ENCODE measurements at regions not wholly inside any gene's neighbourhood (a gene's known extent, or its start where the extent isn't known, plus 50 kb on each side); places are given as distances from the start of the nearest gene placed in this dataset.
"Not testable (repeated sequence)": the region's sequence is repeated elsewhere in the genome, so short reads cannot be mapped to it uniquely, and the experiment has no call there.

DNA sequence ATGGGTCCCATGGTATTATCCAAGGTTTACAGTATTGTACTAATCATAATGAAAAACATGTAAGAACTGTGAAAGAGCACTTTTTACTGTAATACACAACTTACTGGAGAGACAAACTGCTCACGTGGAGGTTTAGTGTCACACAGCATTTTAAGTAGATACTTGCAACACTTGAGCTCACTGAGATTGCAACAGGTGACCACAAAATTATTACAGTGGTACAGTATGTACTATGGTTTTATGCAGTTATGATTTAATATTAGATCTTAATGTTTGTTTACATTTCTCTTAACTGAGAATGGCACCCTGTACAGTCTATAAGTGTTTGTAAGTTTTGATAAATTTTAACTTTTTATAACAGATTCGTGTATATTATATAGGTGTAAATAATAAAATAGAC is 118.6 kb upstream of the SKOR2 start:
- Mint-ChIP-seq H3K9me3 (peaks cover 12% of the 10 kb centered on the region), H3K27me3 (peaks cover 13% of the 10 kb centered on the region), H3K27ac (no peak overlapping the region), H3K4me1 (no peaks in the 10 kb centered on the region), H3K36me3 (ENCODE audit: low read depth) (peaks cover 2% of the 10 kb centered on the region), H3K4me3 (no peak overlapping the region)
- DNase-seq (no peak), ATAC-seq (no peak)

DNA sequence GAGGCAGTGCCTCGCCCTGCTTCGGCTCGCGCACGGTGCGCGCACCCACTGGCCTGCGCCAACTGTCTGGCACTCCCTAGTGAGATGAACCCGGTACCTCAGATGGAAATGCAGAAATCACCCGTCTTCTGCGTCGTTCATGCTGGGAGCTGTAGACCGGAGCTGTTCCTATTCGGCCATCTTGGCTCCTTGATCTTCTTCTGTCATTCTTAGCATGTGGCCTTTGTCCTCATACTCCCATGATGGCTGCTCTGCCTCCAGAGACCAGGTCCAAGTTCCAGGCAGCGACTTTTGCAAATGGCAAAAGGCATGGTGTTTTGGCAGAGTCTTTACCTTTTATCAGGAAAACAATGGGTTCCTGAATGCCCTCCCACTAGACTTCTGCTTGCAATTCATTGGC is 102.6 kb upstream of the SKOR2 start:
- not testable (repeated sequence) for H3K27me3 Mint-ChIP-seq; H3K36me3 Mint-ChIP-seq (ENCODE audit: low read depth)

DNA sequence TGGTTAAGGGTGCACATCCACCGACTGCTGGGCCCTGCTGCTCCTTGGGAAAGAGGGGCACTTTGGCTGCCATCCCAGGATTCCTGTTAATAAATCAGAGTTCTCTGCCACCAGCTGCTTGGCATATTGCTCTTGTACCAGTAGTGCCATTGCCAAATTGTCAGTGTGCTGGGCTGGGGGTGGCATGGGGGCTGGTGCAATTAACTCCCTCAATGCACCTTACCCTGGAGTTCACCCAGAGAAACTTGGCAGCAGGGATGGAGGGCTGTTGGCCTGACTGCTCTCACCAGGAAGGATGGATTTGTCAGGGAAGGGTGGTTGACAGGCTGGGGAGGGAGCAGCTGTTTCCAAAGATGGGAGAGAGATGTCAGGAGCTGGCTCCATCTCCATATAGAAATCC is 94.6 kb upstream of the SKOR2 start:
- H3K9me3 Mint-ChIP-seq: no peaks in the 10 kb centered on the region

More for the DNA sequence above, 102.6 kb upstream of the SKOR2 start:
- H3K9me3 Mint-ChIP-seq, ATAC-seq, DNase-seq, H3K4me1 Mint-ChIP-seq, H3K4me3 Mint-ChIP-seq, H3K27ac Mint-ChIP-seq: not testable (repeated sequence)

DNA sequence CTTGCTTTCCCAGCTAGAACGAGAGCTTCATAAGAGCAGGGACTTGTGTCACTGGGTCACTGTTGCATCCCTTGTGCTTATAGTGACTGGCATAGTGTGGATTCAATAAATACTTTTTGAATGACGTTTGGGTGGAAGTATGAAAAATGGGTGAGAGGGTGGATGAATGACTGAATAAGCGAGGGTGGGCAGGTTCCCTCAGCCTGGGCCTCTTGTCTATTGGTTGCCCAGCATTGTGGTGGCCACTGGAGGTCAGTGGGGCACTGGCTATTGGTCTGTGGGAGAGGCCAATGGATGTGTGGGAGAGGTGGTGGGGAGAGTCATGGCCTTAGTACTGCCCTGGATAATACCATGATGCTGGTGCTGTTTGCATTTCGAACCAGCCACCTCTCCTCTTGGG is 93.8 kb upstream of the SKOR2 start:
- ATAC-seq (no peak), DNase-seq (no peak)
- Mint-ChIP-seq H3K27me3 (no peaks in the 10 kb centered on the region), H3K4me1 (no peaks in the 10 kb centered on the region), H3K36me3 (ENCODE audit: low read depth) (no peaks in the 10 kb centered on the region), H3K27ac (no peak overlapping the region), H3K9me3 (no peaks in the 10 kb centered on the region), H3K4me3 (no peak overlapping the region)

More for the DNA sequence above, 94.6 kb upstream of the SKOR2 start:
- no peak for DNase-seq
- no peak overlapping the region for H3K27ac Mint-ChIP-seq
- no peaks in the 10 kb centered on the region for H3K4me1 Mint-ChIP-seq
- ATAC-seq: no peak
- H3K4me3 Mint-ChIP-seq: no peak overlapping the region
- H3K36me3 Mint-ChIP-seq (ENCODE audit: low read depth): no peaks in the 10 kb centered on the region
- H3K27me3 Mint-ChIP-seq: no peaks in the 10 kb centered on the region

DNA sequence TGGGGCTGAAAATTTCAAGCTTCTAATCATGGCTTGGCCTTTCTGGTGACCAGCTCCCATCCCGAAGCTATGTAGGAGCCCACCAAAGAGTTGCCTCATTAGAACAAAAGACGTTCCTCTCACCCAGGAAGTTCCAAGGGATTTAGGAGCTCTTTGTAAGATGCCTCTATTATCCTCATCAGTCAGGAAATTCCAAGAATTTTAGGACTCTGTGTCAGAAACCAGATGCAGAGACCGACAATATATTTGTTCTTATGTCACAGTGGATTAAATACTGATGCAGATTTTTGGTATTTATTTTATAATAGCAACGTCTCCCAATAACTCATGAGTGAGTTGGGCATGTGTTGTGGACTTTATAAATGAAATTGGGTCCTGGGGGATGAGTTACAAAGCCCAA is 91.8 kb upstream of the SKOR2 start:
- no peak for DNase-seq
- Mint-ChIP-seq H3K9me3 (no peaks in the 10 kb centered on the region), H3K27ac (no peak overlapping the region), H3K4me3 (no peak overlapping the region), H3K27me3 (no peaks in the 10 kb centered on the region), H3K4me1 (no peaks in the 10 kb centered on the region), H3K36me3 (ENCODE audit: low read depth) (no peaks in the 10 kb centered on the region)
- no peak for ATAC-seq

DNA sequence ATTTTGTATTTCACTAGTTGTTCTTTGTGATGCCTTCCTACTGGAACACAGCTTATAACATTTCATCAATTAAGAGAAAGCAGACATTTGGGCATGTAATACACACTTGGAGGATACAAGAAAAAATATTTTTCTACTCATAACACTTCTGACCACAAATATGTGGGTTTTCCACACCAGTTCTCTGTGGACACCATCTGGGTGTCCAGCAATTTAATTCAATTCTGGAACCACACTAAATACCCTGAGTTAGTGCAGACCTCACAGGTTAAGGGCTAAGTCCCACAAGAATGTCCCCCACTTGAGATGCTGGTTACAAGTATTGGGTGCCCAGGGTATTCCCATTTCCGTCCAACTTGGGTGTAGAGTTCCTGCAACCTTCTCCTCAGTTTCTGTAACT is 91.1 kb upstream of the SKOR2 start:
- Mint-ChIP-seq H3K27me3 (no peaks in the 10 kb centered on the region), H3K9me3 (no peaks in the 10 kb centered on the region), H3K36me3 (ENCODE audit: low read depth) (no peaks in the 10 kb centered on the region), H3K27ac (no peak overlapping the region), H3K4me1 (no peaks in the 10 kb centered on the region), H3K4me3 (no peak overlapping the region)
- no peak for ATAC-seq
- no peak for DNase-seq

DNA sequence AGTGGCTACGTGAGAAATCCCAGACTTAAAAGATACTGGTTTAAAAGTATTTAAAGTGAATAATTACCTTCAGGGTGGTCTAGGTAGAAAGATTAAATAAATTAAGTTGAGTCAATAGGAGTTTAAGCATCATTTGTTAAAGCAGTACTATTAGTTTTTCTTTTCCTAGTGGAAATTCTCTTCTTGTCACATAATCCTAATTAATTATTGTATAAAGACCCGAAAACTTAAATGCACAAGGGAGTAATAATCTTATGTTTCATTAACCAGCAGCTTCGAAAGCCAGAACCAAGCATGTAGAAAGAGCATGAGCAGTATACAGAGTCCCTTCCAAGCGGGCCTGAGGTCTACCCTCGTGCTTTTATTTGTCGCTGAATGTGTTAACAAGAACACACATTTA is 90.2 kb upstream of the SKOR2 start:
- Mint-ChIP-seq H3K4me3 (no peak overlapping the region), H3K27me3 (no peaks in the 10 kb centered on the region), H3K9me3 (no peaks in the 10 kb centered on the region), H3K36me3 (ENCODE audit: low read depth) (no peaks in the 10 kb centered on the region), H3K4me1 (no peaks in the 10 kb centered on the region), H3K27ac (no peak overlapping the region)
- no peak for ATAC-seq
- DNase-seq: no peak

DNA sequence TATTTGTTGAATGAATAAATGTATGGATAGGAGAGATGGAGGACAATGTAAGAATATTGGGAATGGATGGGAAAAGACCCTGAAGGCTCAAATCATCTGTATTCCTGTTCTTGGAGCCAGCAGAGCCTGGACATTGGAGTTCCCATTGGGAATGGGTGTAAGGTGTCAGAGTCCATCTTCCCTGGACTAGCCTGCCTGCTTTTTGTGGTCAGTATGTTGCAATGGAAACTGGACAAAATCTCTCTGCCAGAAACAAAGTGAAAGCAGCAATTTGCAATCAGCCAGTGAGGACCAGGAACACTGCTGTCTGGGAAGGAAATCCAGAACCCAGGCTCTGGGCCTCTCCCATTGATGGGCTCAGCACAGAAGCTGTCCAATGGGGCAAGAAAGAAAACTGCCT is 83.5 kb upstream of the SKOR2 start:
- DNase-seq (no peak), ATAC-seq (no peak)
- no peak overlapping the region for H3K27ac Mint-ChIP-seq
- H3K9me3 Mint-ChIP-seq: no peaks in the 10 kb centered on the region
- no peaks in the 10 kb centered on the region for H3K4me1 Mint-ChIP-seq
- H3K27me3 Mint-ChIP-seq: peaks cover 6% of the 10 kb centered on the region
- no peak overlapping the region for H3K4me3 Mint-ChIP-seq
- H3K36me3 Mint-ChIP-seq (ENCODE audit: low read depth): no peaks in the 10 kb centered on the region

DNA sequence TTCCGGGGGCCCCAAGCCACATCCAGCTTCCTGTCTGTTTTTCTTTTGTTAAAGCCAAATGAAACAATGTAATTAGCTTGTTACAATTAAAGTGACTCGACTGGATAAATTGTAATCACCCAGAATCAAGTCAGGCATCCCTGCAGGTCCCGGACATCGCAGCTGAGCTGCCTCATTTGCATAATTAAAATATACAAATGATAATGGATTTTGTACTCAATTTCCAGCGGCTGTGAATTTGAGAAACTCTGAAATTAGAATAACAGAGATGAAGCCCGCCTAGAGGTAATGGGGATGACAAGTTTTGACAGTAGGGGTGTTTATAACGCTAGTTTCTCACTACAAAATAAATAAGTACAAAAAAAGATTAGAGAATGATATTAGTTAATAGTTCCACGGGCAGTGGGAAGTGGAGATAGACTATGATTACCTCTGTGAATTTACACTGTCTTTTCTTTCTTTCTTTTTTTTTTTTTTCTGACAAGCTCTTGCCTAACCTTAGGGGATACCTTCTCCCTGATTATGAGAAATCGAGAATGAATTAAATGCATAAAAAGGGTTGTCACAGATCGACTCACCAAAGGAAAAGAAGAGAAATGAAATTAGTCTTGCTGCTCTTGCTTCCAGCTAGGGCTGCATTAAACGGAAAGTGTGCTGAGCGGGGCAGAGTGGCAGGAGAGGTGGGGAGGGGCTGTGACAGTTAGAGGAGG is 82.6 kb upstream of the SKOR2 start:
- Mint-ChIP-seq H3K36me3 (ENCODE audit: low read depth) (no peaks in the 10 kb centered on the region), H3K4me3 (no peak overlapping the region), H3K9me3 (no peaks in the 10 kb centered on the region), H3K4me1 (no peaks in the 10 kb centered on the region), H3K27ac (no peak overlapping the region), H3K27me3 (peaks cover 6% of the 10 kb centered on the region)
- no peak for DNase-seq
- no peak for ATAC-seq

DNA sequence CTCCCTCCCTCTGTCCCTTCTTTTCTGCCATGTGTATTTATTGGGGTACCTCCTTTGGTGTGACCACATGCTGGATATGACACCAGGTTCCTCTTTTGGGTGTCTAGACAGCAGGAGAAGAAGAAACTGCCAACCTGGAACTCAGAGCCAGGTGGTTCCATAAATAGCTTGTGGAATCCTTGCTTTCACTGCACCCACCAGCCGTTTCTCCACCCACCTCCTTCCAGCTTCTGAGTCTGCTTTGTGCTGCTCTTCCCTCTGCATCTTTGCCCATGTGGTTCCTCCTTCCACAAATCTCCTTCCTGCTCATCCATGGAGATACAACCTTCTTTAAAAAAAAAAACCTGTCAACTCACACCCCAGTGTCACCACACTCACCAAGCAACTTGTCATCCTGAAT is 80.2 kb upstream of the SKOR2 start:
- no peak overlapping the region for H3K27ac Mint-ChIP-seq
- peaks cover 6% of the 10 kb centered on the region for H3K27me3 Mint-ChIP-seq
- no peak for DNase-seq
- H3K9me3 Mint-ChIP-seq: no peaks in the 10 kb centered on the region
- no peak overlapping the region for H3K4me3 Mint-ChIP-seq
- no peaks in the 10 kb centered on the region for H3K36me3 Mint-ChIP-seq (ENCODE audit: low read depth)
- H3K4me1 Mint-ChIP-seq: no peaks in the 10 kb centered on the region
- no peak for ATAC-seq

DNA sequence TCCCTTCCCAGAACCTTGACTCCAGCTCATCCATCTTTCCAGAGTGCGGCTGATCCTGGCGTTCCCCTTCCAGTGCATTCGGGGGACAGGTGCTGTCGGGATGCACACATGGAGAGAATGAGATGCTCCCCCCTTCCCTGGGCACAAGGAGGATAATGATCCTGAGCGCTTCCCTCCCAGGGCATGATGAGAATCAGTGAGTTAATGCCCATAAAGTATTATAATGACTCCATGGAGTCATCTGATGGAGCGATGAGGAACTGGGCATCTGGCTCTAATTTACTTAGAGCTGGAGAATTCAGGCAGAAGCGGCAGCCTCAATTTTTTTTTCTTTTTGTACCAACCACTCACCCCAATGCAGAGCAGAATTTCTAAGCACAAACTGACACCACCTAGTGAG is 79.6 kb upstream of the SKOR2 start:
- H3K27me3 Mint-ChIP-seq: peaks cover 6% of the 10 kb centered on the region
- H3K4me1 Mint-ChIP-seq: no peaks in the 10 kb centered on the region
- no peaks in the 10 kb centered on the region for H3K9me3 Mint-ChIP-seq
- no peak overlapping the region for H3K27ac Mint-ChIP-seq
- no peak overlapping the region for H3K4me3 Mint-ChIP-seq
- H3K36me3 Mint-ChIP-seq (ENCODE audit: low read depth): no peaks in the 10 kb centered on the region
- ATAC-seq (no peak), DNase-seq (no peak)

DNA sequence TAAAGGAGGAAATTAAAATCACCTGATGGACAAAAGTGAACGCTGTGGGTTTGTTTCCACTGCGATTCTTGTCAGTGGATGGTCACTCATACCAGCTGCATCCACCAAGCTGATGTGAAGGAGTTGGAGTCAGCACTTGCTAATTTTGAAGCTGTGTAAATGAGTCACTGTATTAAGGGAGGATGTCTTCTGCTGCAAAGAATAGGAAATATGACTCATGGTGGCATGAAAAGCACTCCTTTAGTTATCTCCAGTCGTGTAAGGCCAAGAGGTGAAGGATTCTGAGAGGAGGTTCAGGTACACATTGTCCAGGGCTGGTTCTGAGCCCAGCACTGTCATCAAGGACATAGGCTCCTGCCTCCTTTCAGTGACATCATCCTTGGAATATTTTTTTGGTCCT is 71.7 kb upstream of the SKOR2 start:
- DNase-seq (no peak), ATAC-seq (peak; percentile 49)
- Mint-ChIP-seq H3K27me3 (peaks cover 5% of the 10 kb centered on the region), H3K4me1 (no peaks in the 10 kb centered on the region), H3K4me3 (no peak overlapping the region), H3K9me3 (no peaks in the 10 kb centered on the region), H3K27ac (no peak overlapping the region), H3K36me3 (ENCODE audit: low read depth) (no peaks in the 10 kb centered on the region)

DNA sequence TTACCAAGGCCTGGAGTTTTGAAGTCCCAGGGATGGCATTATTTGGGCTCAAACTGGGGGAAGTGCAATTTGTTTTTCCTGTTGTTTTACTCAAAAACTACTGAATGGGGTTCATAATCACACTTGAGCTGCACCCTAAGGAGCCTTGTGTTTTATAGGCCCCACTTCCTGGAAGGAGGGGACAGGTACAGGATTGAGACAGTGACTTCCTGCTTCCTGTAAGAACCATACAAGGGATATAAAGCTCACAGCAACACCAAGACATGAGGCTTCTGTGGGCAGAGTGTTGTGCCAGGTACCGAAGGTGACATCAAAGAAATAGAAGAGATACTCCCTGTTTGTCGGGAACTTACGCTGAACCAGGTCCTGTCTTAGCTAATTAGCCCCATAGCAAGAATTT is 70.4 kb upstream of the SKOR2 start:
- Mint-ChIP-seq H3K27ac (no peak overlapping the region), H3K4me3 (no peak overlapping the region), H3K4me1 (no peaks in the 10 kb centered on the region), H3K9me3 (no peaks in the 10 kb centered on the region), H3K36me3 (ENCODE audit: low read depth) (no peaks in the 10 kb centered on the region), H3K27me3 (peaks cover 8% of the 10 kb centered on the region)
- ATAC-seq (no peak), DNase-seq (no peak)

DNA sequence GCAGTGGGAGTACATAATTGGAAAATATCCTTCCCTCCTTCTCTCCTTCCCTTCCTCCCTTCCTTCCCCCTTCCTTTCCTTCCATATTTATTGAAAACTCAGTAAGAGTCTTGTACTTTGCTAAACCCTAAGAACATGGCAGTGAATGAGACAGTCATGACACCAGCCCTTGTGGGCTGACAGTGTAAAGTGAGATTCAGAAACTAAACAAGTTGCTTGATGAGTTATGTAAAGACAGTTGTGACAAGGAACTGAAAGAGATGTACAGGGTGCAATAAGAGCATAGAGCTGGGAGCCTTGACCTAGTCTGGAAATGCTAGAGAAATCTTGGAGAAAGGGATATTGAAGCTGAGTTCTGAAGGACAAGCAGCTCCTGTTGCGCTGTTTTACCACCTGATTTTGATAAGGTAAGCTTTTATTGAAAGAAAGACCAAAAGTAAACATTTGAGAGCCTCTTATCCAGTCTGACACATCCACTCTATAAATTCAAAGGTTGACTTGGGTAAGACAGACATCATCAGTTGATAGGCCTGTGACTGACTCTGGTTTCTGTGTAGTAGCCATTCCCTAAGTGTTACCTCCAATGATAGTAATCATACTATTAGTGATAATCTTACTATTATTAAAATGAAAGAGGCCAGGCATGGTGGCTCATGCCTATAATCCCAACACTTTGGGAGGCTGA is 66.5 kb upstream of the SKOR2 start:
- Mint-ChIP-seq H3K36me3 (ENCODE audit: low read depth) (no peaks in the 10 kb centered on the region), H3K4me1 (no peaks in the 10 kb centered on the region), H3K27me3 (peaks cover 8% of the 10 kb centered on the region), H3K9me3 (no peaks in the 10 kb centered on the region), H3K27ac (no peak overlapping the region), H3K4me3 (no peak overlapping the region)
- no peak for ATAC-seq
- DNase-seq: no peak

DNA sequence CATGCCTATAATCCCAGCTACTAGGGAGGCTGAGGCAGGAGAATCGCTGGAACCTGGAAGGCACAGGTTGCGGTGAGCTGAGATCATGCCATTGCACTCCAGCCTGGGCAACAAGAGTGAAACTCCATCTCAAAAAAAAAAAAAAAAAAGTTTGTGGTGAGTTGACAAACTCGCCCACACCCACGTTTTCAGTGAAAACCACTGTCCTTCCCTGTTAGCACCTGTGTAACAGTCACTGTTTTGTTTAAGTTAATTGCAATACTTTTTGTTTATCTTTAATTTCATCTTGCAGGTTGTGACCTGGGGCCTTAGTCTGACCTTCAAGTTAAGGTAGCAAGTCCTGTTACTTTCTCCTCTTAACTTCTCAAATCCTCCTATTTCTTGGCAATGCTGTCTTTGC is 65.5 kb upstream of the SKOR2 start:
- H3K27me3 Mint-ChIP-seq: peaks cover 8% of the 10 kb centered on the region
- ATAC-seq (no peak), DNase-seq (no peak)
- no peak overlapping the region for H3K4me3 Mint-ChIP-seq
- no peaks in the 10 kb centered on the region for H3K9me3 Mint-ChIP-seq
- H3K27ac Mint-ChIP-seq: no peak overlapping the region
- H3K36me3 Mint-ChIP-seq (ENCODE audit: low read depth): no peaks in the 10 kb centered on the region
- no peaks in the 10 kb centered on the region for H3K4me1 Mint-ChIP-seq

DNA sequence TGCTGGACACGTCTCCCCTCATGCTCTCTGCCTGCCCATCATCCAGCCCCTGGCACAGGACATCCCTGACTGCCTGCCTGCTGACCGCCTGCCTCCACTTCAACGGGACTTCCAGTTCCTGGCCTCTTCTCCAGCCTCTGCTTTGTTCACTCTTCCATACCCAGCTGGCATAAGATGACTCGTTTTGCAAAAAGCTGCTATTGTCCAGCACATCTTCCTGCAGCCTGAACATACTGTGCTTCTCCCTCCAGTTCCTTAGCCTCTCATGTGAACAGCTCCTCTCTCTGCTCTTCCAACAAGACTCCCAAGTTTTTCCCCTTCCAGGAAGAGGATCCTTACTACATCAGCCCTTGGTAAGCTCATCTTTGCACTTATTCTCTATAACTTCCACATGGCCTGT is 62.4 kb upstream of the SKOR2 start:
- no peak for DNase-seq
- peaks cover 8% of the 10 kb centered on the region for H3K27me3 Mint-ChIP-seq

More for the DNA sequence above, 62.4 kb upstream of the SKOR2 start:
- no peak for ATAC-seq
- no peaks in the 10 kb centered on the region for H3K36me3 Mint-ChIP-seq (ENCODE audit: low read depth)
- no peak overlapping the region for H3K27ac Mint-ChIP-seq
- no peaks in the 10 kb centered on the region for H3K9me3 Mint-ChIP-seq
- H3K4me1 Mint-ChIP-seq: no peaks in the 10 kb centered on the region
- no peak overlapping the region for H3K4me3 Mint-ChIP-seq
